Breast epithelium (tissue), 3 donors: ENCODE measurements at regions not wholly inside any gene's neighbourhood (a gene's known extent, or its start where the extent isn't known, plus 50 kb on each side); places are given as distances from the start of the nearest gene placed in this dataset.

Source experiments
- POLR2A ChIP-seq: fragments of 450-650 bp; IDR thresholded peaks from one replicate; pipeline ENCODE4 v1.6.1; 2016; ENCODE audit warnings: antibody characterized with exemption, mild to moderate bottlenecking, moderate library complexity
- TF ChIP-seq, protein P1 (sequence below), 3 donors: fragments of 450-650 bp; IDR thresholded peaks; one replicate each; pipeline ENCODE4 v1.5.1; 2016 to 2017; ENCODE audit warnings: antibody characterized with exemption in 3 of 3, mild to moderate bottlenecking in 3 of 3, moderate library complexity in 3 of 3

DNA sequence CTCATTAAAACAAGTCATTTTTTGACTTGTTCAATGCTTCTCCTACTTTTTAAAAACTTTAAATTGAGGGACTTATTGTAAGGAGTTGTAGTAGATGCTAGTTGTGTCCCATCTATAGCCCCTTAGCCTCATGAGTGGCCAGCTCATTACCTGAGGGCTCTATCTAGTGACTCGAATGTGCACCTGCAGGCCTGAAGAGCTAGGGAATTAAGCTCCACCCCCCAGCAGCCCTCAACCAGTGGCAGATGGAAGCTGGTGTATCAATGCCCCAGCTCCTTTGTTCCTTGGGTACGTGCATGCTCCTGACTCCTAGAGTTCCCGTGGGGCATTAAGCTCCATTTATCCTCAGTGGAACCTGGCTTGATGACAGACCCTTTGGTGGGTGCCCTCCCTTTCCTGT, 146.7 kb upstream of the FAM9B start:
- no peak for TF ChIP-seq POLR2A
- TF ChIP-seq, protein P1, sequence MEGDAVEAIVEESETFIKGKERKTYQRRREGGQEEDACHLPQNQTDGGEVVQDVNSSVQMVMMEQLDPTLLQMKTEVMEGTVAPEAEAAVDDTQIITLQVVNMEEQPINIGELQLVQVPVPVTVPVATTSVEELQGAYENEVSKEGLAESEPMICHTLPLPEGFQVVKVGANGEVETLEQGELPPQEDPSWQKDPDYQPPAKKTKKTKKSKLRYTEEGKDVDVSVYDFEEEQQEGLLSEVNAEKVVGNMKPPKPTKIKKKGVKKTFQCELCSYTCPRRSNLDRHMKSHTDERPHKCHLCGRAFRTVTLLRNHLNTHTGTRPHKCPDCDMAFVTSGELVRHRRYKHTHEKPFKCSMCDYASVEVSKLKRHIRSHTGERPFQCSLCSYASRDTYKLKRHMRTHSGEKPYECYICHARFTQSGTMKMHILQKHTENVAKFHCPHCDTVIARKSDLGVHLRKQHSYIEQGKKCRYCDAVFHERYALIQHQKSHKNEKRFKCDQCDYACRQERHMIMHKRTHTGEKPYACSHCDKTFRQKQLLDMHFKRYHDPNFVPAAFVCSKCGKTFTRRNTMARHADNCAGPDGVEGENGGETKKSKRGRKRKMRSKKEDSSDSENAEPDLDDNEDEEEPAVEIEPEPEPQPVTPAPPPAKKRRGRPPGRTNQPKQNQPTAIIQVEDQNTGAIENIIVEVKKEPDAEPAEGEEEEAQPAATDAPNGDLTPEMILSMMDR (IDR thresholded peaks at IDR 0.05), result no peak
